ENCODE measurements at regions not wholly inside any gene's neighbourhood (a gene's known extent, or its start where the extent isn't known, plus 50 kb on each side); places are given as distances from the start of the nearest gene placed in this dataset.

GRCh38 chr6:44772838-44773237 lies 385.3 kb downstream of the CDC5L start:
- H2AFZ ChIP-seq (ENCODE audit: low read length): no peak overlapping the region
- TF ChIP-seq EZH2 (IDR thresholded peaks at IDR 0.05; ENCODE audit: borderline replicate concordance, low read length) (no peak), CTCF (IDR thresholded peaks at IDR 0.05; ENCODE audit: low read length) (no peak)
- no peaks in the 10 kb centered on the region for H3K79me2 ChIP-seq (ENCODE audit: insufficient read depth, low read length)
- no peaks in the 10 kb centered on the region for H3K9me2 ChIP-seq (ENCODE audit: low read depth, low read length)
- H3K9me3 ChIP-seq (ENCODE audit: low read length): no peaks in the 10 kb centered on the region
- H3K27me3 ChIP-seq (ENCODE audit: insufficient read depth, low read length): no peaks in the 10 kb centered on the region
- no peak overlapping the region for H3K9ac ChIP-seq (ENCODE audit: low read length)
- no peaks in the 10 kb centered on the region for H3K36me3 ChIP-seq (ENCODE audit: insufficient read depth, low read length)
- H3K4me3 ChIP-seq (ENCODE audit: low read depth, low read length, poor library complexity, severe bottlenecking): no peak overlapping the region
- no peaks in the 10 kb centered on the region for H3F3A ChIP-seq (ENCODE audit: insufficient read depth, low read length)
- H4K20me1 ChIP-seq (ENCODE audit: insufficient read depth, low read length): no peaks in the 10 kb centered on the region
- no peaks in the 10 kb centered on the region for H3K4me1 ChIP-seq (ENCODE audit: insufficient read depth, low read length, severe bottlenecking)
- H3K4me2 ChIP-seq (ENCODE audit: low read length): no peak overlapping the region
- no peak overlapping the region for H3K27ac ChIP-seq (ENCODE audit: low read depth, low read length, poor library complexity, severe bottlenecking)

- no peaks in the 10 kb centered on the region for H4K20me1 ChIP-seq (ENCODE audit: insufficient read depth, low read length)
- H3K4me2 ChIP-seq (ENCODE audit: low read length): no peak overlapping the region
- H3F3A ChIP-seq (ENCODE audit: insufficient read depth, low read length): no peaks in the 10 kb centered on the region
- H3K9ac ChIP-seq (ENCODE audit: low read length): no peak overlapping the region
- H3K36me3 ChIP-seq (ENCODE audit: insufficient read depth, low read length): no peaks in the 10 kb centered on the region
- H3K4me3 ChIP-seq (ENCODE audit: low read depth, low read length, poor library complexity, severe bottlenecking): no peak overlapping the region
- TF ChIP-seq CTCF (IDR thresholded peaks at IDR 0.05; ENCODE audit: low read length): no peak
- no peak for TF ChIP-seq EZH2 (IDR thresholded peaks at IDR 0.05; ENCODE audit: borderline replicate concordance, low read length)
- H3K79me2 ChIP-seq (ENCODE audit: insufficient read depth, low read length): no peaks in the 10 kb centered on the region
- no peaks in the 10 kb centered on the region for H3K27me3 ChIP-seq (ENCODE audit: insufficient read depth, low read length)
- no peaks in the 10 kb centered on the region for H3K4me1 ChIP-seq (ENCODE audit: insufficient read depth, low read length, severe bottlenecking)
- no peak overlapping the region for H3K27ac ChIP-seq (ENCODE audit: low read depth, low read length, poor library complexity, severe bottlenecking)
- no peaks in the 10 kb centered on the region for H3K9me2 ChIP-seq (ENCODE audit: low read depth, low read length)
- H2AFZ ChIP-seq (ENCODE audit: low read length): no peak overlapping the region
- no peaks in the 10 kb centered on the region for H3K9me3 ChIP-seq (ENCODE audit: low read length)
Measured at GRCh38 chr6:44775121-44775520, 387.6 kb downstream of the CDC5L start.

- Histone ChIP-seq H3K27me3 (ENCODE audit: insufficient read depth, low read length) (no peaks in the 10 kb centered on the region), H3K4me1 (ENCODE audit: insufficient read depth, low read length, severe bottlenecking) (no peaks in the 10 kb centered on the region), H3K4me2 (ENCODE audit: low read length) (no peak overlapping the region), H3K36me3 (ENCODE audit: insufficient read depth, low read length) (no peaks in the 10 kb centered on the region), H3F3A (ENCODE audit: insufficient read depth, low read length) (no peaks in the 10 kb centered on the region), H3K79me2 (ENCODE audit: insufficient read depth, low read length) (no peaks in the 10 kb centered on the region), H3K27ac (ENCODE audit: low read depth, low read length, poor library complexity, severe bottlenecking) (no peak overlapping the region), H2AFZ (ENCODE audit: low read length) (no peak overlapping the region), H3K9me2 (ENCODE audit: low read depth, low read length) (no peaks in the 10 kb centered on the region), H3K9ac (ENCODE audit: low read length) (no peak overlapping the region), H3K4me3 (ENCODE audit: low read depth, low read length, poor library complexity, severe bottlenecking) (no peak overlapping the region), H3K9me3 (ENCODE audit: low read length) (no peaks in the 10 kb centered on the region), H4K20me1 (ENCODE audit: insufficient read depth, low read length) (no peaks in the 10 kb centered on the region)
- TF ChIP-seq CTCF (IDR thresholded peaks at IDR 0.05; ENCODE audit: low read length): no peak
- TF ChIP-seq EZH2 (IDR thresholded peaks at IDR 0.05; ENCODE audit: borderline replicate concordance, low read length): no peak
Measured at GRCh38 chr6:44776344-44776743, 388.8 kb downstream of the CDC5L start.

All from OCI-LY1 (cell line).